ENCODE measurements at regions not wholly inside any gene's neighbourhood (a gene's known extent, or its start where the extent isn't known, plus 50 kb on each side); places are given as distances from the start of the nearest gene placed in this dataset.
"Not testable (repeated sequence)": the region's sequence is repeated elsewhere in the genome, so short reads cannot be mapped to it uniquely, and the experiment has no call there.

DNA sequence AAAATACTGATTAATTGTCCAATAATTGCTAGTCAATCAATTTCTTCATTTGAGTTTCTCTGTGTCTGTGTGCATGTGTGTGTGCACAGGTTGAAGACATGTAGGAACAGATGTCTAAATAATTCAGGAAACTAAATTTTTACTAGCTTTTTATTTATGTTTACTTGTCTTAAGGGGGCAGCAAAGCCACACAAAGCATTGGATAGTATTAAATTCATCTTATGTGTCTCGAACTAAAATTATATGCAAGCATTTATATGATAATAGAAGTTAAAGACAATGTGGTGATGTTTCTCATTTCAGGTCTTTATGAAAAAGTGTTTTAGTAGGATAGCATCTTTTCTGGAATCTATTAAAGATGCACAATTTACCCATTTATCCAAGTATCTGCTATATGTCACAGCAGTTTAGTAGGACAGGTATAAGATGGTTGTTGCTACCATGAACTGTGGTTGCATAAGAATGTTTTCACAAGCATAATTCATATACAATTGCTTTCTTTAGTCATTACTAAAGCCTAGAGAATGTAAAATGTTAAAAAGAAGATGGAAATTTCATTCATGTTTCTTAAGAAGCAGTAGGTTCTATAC lies 784.6 kb upstream of the NUDT12 start:
- peak; percentile 17 for DNase-seq

- DNase-seq: no peak
Measured at GRCh38 chr5:104345222-104346016, 782.8 kb upstream of the NUDT12 start.

- peak; percentile 10 for DNase-seq
Measured at GRCh38 chr5:104344809-104345208, 782.2 kb upstream of the NUDT12 start.

- no peak for DNase-seq
Measured at GRCh38 chr5:104327801-104328200, 765.2 kb upstream of the NUDT12 start.

DNA sequence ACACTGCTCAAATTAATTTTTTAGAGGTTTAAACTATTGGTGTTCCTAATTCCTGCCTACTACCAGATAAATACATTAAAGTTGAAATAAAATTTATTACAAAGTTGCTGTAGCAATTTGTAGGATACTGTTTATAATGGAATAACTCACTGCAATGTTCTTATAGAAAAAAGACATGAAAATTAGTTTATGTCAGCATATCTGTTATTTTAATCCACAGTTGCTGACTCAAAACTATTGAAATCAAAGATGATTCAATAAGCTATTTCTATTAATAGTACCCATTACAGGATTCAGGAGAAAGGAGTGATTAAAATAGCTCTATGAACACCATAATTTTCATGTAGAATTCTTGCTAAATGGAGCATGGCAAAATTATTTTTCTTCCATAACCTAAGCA lies 764.4 kb upstream of the NUDT12 start:
- DNase-seq: no peak

- DNase-seq: no peak
Measured at GRCh38 chr5:104325356-104325755, 762.8 kb upstream of the NUDT12 start.

DNA sequence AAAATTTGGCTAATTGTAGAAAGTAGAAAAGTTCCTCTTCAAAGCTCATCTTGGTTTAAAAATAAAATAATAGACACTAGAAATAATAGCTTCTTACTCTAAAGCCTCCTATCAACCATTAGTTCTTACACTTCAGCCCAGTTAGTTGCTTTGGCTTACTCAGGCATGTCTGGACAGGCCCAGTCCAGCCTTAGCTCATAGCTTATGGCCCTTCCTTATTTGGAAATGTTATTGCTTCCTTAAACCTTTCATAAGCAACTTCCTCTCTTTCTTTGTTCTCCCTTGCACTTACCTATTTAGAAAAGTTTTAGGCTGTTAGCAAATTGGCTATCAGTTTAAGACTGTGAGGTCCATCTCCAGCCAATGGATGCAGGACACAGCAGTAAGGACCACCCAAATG lies 754.1 kb upstream of the NUDT12 start:
- not testable (repeated sequence) for DNase-seq

- DNase-seq: no peak
Measured at GRCh38 chr5:104312481-104312880, 749.9 kb upstream of the NUDT12 start.

GRCh38 chr5:104305602-104306001 lies 743.0 kb upstream of the NUDT12 start:
- no peak for DNase-seq

DNA sequence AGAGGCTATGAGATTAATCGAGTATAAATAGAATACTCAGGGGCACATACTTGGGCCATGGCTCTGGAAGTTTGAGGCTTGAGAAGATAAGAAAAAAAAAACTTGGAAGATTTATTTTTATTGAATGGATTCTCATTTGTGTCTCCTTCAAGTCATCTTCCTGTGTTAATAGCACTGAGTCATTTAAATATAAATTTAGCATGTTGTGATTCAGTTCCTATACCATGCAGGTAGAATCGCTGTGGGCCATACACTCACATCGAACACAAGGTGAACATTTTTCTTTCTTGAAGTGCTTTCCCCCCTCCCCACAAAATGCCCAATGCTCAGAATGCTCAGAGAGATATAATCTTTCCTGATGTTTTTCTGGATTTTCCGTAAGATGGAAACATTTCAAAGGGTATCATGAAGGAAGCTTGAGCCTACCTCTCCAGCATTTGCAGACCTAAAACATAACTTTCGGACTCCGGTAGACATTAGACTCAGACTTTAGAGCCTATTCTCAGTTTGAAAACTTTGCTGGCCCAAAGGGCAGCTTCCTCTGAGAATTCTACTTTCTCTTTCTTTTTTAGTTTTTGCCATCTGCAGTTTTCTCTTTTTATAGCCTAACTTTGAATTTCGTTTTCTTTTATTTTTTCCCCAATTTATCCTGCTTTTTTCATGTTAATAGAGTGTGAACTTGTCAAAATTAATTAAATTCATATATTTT lies 737.6 kb upstream of the NUDT12 start:
- DNase-seq: no peak

DNA sequence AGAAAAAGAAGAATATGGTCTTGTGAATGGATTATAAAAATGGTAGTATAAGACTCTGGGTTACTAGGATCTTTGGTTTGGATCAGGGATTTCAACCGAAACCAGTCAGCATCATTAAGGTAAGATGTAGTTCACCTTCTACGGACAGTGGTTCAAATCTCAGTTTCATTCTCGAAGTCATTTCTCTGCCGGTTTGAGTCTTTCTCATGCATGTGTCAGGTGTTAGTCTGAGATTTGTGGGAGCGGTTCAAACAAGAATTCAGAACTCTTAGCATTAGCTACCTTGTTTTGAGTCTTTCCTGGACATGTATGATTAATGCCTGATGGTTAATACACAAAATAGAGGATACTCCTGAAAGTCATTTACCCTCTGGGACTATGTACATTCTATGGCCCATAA lies 735.9 kb upstream of the NUDT12 start:
- DNase-seq: no peak

DNA sequence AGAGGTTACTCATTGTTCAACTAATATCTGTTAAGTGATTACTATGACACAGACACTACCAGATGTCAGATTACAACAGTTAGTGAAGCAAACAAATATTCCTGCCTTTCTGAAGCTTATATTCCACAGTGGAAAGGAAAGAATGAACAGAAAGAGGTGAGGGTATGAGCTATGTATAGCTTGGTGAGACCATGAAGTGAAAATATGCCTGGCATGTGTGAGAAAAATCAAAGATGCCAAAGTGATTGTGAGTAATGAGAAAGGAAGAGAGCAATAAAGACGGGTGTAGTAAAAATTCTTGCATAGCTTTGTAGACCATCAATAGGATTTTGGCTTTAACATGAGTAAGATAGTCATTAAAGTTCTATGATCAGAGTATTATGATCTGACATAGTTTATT lies 734.5 kb upstream of the NUDT12 start:
- DNase-seq: no peak

DNA sequence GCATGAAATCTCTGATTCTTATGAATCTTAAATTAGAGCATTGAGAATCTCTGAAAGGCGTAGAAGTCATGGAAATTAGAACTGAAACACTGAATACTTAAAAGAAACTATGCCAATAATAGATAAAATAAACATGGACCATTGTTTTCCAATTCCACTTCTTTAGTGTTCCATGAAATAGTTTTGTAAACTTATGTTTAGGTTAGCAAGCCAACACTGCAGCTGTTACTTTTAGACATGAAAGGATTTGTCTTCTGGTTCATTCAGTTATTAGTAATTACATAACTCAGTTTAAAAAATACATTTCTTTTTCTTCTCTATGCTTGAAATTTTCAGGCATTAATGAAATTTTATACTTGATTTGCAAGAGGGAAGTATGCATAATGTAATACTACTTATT lies 733.4 kb upstream of the NUDT12 start:
- no peak for DNase-seq

DNA sequence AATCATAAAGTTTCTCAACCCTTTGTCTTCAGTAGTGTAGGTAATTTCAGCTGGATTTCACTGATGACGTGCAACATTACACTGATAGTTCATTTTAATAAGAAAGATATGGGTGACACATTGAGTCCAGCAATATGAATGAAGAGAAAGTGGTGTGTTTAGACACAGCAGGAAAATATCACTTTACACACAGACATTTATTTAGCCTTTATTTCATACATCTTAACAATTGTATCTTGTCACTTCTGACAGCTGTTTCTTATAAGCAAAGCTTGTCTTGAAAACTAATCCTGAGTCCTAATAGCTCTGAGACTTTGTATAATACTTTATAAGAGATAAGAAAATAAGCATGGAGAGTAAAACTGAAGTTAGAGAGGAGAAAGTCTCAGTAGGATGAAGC lies 720.5 kb upstream of the NUDT12 start:
- no peak for DNase-seq

DNA sequence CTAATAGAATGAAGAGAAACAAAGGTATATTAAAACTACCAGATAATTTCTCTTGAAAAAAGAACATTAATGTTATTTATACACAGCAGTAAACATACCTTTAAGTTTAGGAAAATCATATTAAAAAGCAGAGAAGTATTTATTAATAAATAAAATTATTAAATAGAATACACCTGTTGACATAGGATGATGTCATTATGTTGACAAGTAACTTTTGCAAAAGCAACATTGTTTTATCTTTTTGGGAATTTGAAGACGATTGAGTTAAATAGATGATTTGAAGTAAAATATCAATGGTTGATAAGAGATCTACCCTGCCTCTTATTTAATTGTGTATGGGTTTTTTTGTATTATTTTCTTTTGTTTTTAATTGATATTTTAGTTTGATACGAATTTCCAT lies 711.1 kb upstream of the NUDT12 start:
- no peak for DNase-seq

- peak; percentile 62 for DNase-seq
Measured at GRCh38 chr5:104267320-104268015, 704.9 kb upstream of the NUDT12 start.

- no peak for DNase-seq
Measured at GRCh38 chr5:104266161-104266560, 703.6 kb upstream of the NUDT12 start.

GRCh38 chr5:104265531-104266140 lies 703.0 kb upstream of the NUDT12 start:
- peak; percentile 51 for DNase-seq

- no peak for DNase-seq
Measured at GRCh38 chr5:104247260-104247659, 684.7 kb upstream of the NUDT12 start.

GRCh38 chr5:104241046-104241445 lies 678.5 kb upstream of the NUDT12 start:
- DNase-seq: peak; percentile 12

DNA sequence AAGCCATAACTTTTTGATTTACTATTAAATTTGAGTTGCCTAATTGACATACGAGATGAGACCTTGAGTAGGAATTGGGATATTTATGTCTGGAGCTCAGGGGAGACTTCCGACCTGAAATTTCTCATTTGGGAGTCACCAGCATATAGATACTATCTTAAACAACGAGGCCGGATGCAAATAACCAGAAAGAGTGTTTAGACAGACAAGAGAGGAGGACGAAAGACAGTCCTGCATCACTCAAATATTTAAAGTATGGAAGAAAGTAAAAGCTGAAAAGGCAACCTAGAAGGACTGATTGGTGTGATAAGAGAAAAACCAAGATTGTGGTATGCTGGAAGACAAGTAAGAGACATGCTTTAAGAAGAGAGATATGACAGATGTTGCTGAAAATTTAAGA lies 675.0 kb upstream of the NUDT12 start:
- no peak for DNase-seq

- no peak for DNase-seq
Measured at GRCh38 chr5:104223885-104224773, 661.5 kb upstream of the NUDT12 start.
